Thyroid gland (tissue), 4 donors: ENCODE measurements at regions not wholly inside any gene's neighbourhood (a gene's known extent, or its start where the extent isn't known, plus 50 kb on each side); places are given as distances from the start of the nearest gene placed in this dataset. TPM values are rescaled to one million over a fixed set of nuclear protein-coding genes. Genes with fewer than 3 reads are reported as not detected.

ENCODE experiments used
- DNase-seq, 2 donors: peaks; one replicate each; pipeline ENCODE4 v3.0.0-alpha.2; 2019
- H3K27ac ChIP-seq, 3 donors: fragments of 200-600 bp; sonication (generic); 1 replicate in 2 of 3; 2 replicates in 1 of 3; pipeline ENCODE4 v1.5.1; 2016 to 2019; ENCODE audit warnings: mild to moderate bottlenecking in 1 of 3, moderate library complexity in 1 of 3
- H3K27me3 ChIP-seq: fragments of 200-600 bp; sonication (generic); one replicate; pipeline ENCODE4 v1.5.1; 2019
- H3K36me3 ChIP-seq, 2 donors: fragments of 200-600 bp; sonication (generic); one replicate each; pipeline ENCODE4 v1.5.1; 2016 to 2019
- H3K4me1 ChIP-seq, 2 donors: fragments of 200-600 bp; sonication (generic); one replicate each; pipeline ENCODE4 v1.5.1; 2017 to 2019
- H3K4me3 ChIP-seq, 3 donors: fragments of 200-600 bp; sonication (generic); replicated peaks in 1 of 3; 1 replicate in 2 of 3; 2 replicates in 1 of 3; pipeline ENCODE4 v1.5.1; 2016; ENCODE audit warnings: mild to moderate bottlenecking in 1 of 3
- H3K9me3 ChIP-seq: fragments of 200-600 bp; sonication (generic); one replicate; pipeline ENCODE4 v1.5.1; 2017
- CTCF ChIP-seq, 6 experiments: fragments of 200-600 bp in 3 of 6; fragments of 450-650 bp in 3 of 6; sonication (generic) in 3 of 6; IDR thresholded peaks; one replicate each; pipeline ENCODE4 v1.5.1; 2016 to 2019; ENCODE audit warnings: antibody characterized with exemption in 6 of 6, mild to moderate bottlenecking in 2 of 6, inconsistent platforms in 1 of 6, moderate library complexity in 1 of 6
- POLR2A ChIP-seq, 2 donors: fragments of 450-650 bp; IDR thresholded peaks; one replicate each; pipeline ENCODE4 v1.6.1; 2017; ENCODE audit warnings: antibody characterized with exemption in 2 of 2, mild to moderate bottlenecking in 2 of 2, moderate library complexity in 1 of 2
- WGBS, 2 donors: methylation state at CpG; one replicate each; pipeline ENCODE4 v1.1.5; 2017; 5-methylcytosine and 5-hydroxymethylcytosine counted together
- intact Hi-C: fragments of 100-400 bp; cut with DNase I; formaldehyde crosslinking; loops from one replicate; pipeline ENCODE4 v1.15.1; 2023
- microRNA counts, 2 donors: library from miRNA; unstranded; fragments of <30 nt; microRNA quantifications; one replicate each; lab custom pipeline; 2016 to 2017
- microRNA-seq: library from miRNA; unstranded; fragments of <30 nt; microRNA quantifications from one replicate; pipeline ENCODE4, GENCODE V29; 2016
- small RNA-seq: library from RNA; depleted of rRNA; stranded (forward); fragments of <200 nt; gene quantifications from one replicate; pipeline ENCODE3, GENCODE V24; 2016

GRCh38 chr6:98998103-98998502 lies 50.4 kb upstream of the FBXL4 start:
- no peaks in the 10 kb centered on the region for H3K9me3 ChIP-seq
- H3K27me3 ChIP-seq = no peaks in the 10 kb centered on the region
- intact Hi-C loops = no loop called here
- no peaks in the 10 kb centered on the region for H3K4me1 ChIP-seq
- no peak for DNase-seq
- WGBS, 2 donors = 85 to 87% methylated on average over 5 of the region's 5 CpGs
- no peak for TF ChIP-seq POLR2A (IDR thresholded peaks at IDR 0.05)
- TF ChIP-seq CTCF (IDR thresholded peaks at IDR 0.05) = no peak
- H3K27ac ChIP-seq = no peak overlapping the region
- no peaks in the 10 kb centered on the region for H3K36me3 ChIP-seq
- no peak overlapping the region for H3K4me3 ChIP-seq

MicroRNAs in the stretch of these regions (microRNA counts, 767-probe panel; counts per million panel counts)
- 4,462 to 6,216 counts per million in 2 donors for microRNA hsa-miR-548ai (lab: Ali Mortazavi, UCI)

Small RNA genes lying in the stretch of these regions (microRNA-seq; reads per million reads assigned to microRNA genes)
- gene MIR548AI = not detected

Small RNA genes lying in the stretch of these regions (small RNA-seq; reads per million reads assigned to genes)
- gene MIR548AI = not detected
